Panc1 (cell line): ENCODE measurements at regions not wholly inside any gene's neighbourhood (a gene's known extent, or its start where the extent isn't known, plus 50 kb on each side); places are given as distances from the start of the nearest gene placed in this dataset.

Experiments
- POLR2AphosphoS5 ChIP-seq: IDR thresholded peaks from 2 replicates; pipeline ENCODE4 v1.6.1; 2012; ENCODE audit warnings: mild to moderate bottlenecking, low read depth, low read length, moderate library complexity
- REST ChIP-seq, 2 experiments: IDR thresholded peaks; 2 replicates each; pipeline ENCODE4 v1.6.1; 2011 to 2012; ENCODE audit warnings: low read depth in 2 of 2, control low read depth in 1 of 2, low read length in 1 of 2, mild to moderate bottlenecking in 1 of 2, moderate library complexity in 1 of 2; ENCODE audit not compliant: insufficient read depth in 1 of 2
- TF ChIP-seq, protein P1 (sequence below): fragments of 450-650 bp; IDR thresholded peaks from 2 replicates; pipeline ENCODE4 v1.5.1; 2017; ENCODE audit warnings: mild to moderate bottlenecking

DNA sequence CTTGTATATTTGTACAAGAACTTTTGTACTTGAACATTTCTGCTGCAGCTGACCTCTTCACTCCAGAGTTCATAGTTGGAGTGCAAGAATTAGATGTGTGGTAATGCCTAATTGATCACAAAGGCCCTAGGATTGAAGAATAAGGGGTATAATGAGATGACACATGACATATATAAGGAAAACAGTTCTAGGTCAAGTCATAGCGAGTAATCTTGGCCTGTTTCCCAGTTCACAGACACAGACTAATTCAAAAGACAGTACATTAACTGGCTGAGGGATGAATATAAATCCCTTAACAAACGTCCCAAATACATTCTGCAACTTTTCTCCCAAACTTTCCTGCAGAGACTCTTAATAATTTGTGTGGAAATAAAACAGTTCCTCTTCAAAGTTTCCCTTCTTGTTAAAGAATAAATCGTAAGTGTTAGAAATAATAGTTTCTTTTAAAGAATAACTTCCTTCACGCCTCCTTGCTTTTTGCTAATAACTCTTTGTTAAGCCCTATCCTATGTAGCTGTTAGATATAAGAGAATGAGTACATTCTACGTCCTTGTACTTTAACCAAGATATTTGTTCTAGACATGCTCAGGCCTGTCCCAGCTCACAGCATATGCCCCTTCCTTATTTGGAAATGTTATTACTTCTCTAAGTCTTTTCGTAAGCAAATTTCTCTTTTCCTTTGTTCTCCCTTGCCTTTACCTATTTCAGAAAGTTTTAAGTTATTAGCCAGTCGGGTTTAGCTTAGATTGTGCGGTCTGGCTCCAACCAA, 556.4 kb upstream of the CTNND2 start:
- TF ChIP-seq, protein P1, sequence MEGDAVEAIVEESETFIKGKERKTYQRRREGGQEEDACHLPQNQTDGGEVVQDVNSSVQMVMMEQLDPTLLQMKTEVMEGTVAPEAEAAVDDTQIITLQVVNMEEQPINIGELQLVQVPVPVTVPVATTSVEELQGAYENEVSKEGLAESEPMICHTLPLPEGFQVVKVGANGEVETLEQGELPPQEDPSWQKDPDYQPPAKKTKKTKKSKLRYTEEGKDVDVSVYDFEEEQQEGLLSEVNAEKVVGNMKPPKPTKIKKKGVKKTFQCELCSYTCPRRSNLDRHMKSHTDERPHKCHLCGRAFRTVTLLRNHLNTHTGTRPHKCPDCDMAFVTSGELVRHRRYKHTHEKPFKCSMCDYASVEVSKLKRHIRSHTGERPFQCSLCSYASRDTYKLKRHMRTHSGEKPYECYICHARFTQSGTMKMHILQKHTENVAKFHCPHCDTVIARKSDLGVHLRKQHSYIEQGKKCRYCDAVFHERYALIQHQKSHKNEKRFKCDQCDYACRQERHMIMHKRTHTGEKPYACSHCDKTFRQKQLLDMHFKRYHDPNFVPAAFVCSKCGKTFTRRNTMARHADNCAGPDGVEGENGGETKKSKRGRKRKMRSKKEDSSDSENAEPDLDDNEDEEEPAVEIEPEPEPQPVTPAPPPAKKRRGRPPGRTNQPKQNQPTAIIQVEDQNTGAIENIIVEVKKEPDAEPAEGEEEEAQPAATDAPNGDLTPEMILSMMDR: no peak
- TF ChIP-seq POLR2AphosphoS5 (no peak), REST (IDR thresholded peaks at IDR 0.05; ENCODE audit: insufficient read depth in 1 of 2, low read depth in 2 of 2, low read length in 1 of 2) (no peak)
